Astrocyte of the spinal cord (primary cell): ENCODE measurements at regions not wholly inside any gene's neighbourhood (a gene's known extent, or its start where the extent isn't known, plus 50 kb on each side); places are given as distances from the start of the nearest gene placed in this dataset.

Source experiments
- DNase-seq: peaks from one replicate; pipeline ENCODE4 v3.0.0; 2011; ENCODE audit warnings: low read depth, low spot score
- H3K4me3 ChIP-seq: 2 replicates; pipeline ENCODE4 v1.5.1; 2011; ENCODE audit warnings: low read depth, mild to moderate bottlenecking, low read length, moderate library complexity
- in situ Hi-C: cut with HindIII; loops from 2 replicates; pipeline ENCODE4 v1.10.0; 2017; ENCODE audit warnings: low sequenced_read_pairs
- TF ChIP-seq, protein P1 (sequence below): IDR thresholded peaks from 2 replicates; pipeline ENCODE4 v1.5.1; 2012; ENCODE audit warnings: low read depth, mild to moderate bottlenecking, low read length, inconsistent platforms

DNA sequence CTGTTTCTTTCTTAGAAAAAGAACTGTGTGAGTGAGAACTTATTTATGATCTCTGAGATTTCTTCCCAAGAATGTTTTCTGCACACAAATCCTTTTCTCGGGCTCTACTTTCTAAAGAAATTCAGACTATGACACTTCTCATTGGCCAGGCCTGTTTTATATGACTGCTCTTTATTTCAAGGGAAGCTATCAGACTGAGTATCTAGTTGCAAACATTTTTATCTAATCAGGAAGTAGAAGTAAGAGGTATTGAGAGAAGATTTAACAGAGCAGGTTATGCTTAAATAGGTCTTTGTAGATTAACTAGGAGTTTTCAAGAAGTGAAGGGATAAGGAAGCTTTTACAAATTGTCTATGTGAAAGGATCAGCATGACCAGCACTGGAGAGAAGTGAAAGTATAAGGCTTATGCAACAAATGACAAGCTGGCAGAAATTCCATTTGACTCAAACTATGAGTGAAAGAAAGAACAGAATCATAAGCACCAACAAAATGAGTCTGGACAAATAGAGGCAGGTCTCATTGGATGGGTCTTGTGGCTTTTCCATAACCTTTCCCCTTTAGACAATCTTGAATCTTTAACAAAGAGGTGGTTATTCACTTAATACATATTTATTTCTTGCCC is 71.9 kb upstream of the CHL1 start:
- no peak for DNase-seq
- TF ChIP-seq, protein P1, sequence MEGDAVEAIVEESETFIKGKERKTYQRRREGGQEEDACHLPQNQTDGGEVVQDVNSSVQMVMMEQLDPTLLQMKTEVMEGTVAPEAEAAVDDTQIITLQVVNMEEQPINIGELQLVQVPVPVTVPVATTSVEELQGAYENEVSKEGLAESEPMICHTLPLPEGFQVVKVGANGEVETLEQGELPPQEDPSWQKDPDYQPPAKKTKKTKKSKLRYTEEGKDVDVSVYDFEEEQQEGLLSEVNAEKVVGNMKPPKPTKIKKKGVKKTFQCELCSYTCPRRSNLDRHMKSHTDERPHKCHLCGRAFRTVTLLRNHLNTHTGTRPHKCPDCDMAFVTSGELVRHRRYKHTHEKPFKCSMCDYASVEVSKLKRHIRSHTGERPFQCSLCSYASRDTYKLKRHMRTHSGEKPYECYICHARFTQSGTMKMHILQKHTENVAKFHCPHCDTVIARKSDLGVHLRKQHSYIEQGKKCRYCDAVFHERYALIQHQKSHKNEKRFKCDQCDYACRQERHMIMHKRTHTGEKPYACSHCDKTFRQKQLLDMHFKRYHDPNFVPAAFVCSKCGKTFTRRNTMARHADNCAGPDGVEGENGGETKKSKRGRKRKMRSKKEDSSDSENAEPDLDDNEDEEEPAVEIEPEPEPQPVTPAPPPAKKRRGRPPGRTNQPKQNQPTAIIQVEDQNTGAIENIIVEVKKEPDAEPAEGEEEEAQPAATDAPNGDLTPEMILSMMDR, result no peak
- in situ Hi-C loops, result no loop called here
- no peak overlapping the region for H3K4me3 ChIP-seq

DNA sequence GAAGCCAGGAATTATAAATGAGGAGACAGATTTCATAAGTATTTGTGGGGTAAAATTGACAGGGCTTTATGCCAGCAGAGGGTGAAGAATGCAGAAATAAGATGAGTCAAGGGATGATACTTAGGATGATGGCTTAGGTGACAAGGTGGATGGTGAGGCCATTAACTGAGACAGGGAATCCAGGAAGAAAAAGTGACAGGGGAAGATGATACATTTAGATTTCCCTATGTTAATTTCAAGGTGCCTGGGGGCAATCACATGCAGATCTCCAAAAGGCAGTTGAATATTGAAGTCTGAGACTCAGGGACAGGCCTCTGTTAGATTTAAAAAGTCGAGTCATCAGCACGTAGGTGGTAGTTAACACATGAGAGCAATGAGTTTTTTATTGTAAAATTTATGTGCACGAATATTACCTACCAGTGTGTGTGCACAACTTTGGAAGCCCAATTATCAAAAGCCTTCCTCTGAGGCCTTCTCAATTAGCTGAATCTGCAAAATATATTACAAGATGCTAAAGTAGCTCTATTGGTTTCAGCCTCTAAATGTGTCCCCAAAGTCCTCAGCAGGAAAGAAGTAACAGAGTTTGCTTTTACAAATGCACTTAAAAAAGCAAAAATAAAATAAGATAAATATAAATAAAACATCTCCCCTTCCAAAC is 67.9 kb upstream of the CHL1 start:
- no peak for DNase-seq
- in situ Hi-C loops, result no loop called here
- H3K4me3 ChIP-seq, result no peak overlapping the region
- TF ChIP-seq, protein P1, result no peak

DNA sequence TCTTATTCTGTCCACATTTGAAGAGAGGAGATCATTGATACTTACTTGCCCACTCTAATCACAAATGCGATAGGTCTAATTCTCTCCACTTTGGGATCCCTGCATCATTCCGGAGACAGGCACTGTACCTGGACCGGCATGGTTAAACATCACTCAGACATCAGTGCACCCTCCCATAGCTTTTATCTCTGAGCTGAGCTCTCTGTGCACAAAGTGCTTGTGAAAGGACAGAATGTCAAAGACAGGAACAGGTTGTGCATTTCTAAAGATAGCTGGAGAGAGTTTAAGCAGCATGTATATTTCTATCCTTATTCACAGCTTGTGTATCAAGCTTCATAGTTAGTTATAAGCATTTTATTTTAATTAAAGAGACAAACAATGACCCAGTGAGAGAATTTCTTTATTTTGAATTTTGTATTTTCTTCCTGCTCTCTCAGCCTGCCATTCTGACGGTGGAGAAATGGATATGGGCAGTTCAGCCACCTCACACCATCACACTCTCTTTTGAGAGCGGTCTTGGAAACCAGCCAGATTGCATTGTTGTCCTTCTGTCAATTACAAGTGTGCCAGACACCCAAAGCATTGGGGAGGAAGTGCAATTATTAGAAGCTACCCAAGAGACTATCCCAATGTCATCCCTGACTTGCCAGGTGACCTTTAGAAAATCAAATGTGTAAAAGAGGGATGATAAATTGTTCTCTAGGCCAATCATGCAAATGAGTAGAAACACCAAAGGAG is 65.2 kb upstream of the CHL1 start:
- in situ Hi-C loops, result no loop called here
- TF ChIP-seq, protein P1, result no peak

DNA sequence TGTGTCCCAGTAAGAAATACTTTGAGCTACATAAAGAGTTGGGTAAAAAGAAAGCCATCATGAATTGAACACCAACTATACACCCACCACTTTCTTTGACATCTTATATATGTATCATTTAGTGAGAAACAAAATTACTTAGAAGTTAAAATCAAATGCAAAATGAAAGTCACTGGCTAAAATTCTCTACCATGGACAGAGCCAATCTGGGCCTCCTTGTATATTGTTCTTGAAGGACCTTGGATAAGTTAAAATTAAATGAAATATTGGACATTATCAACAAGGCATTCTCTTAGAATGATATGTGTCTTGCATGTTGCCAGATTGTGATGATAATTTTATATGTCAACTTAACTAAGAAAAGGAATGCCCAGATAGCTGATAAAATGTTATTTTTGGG is 64.2 kb upstream of the CHL1 start:
- DNase-seq, result no peak
- H3K4me3 ChIP-seq, result no peak overlapping the region
- TF ChIP-seq, protein P1, result no peak
- in situ Hi-C loops, result no loop called here

More for the DNA sequence above, 65.2 kb upstream of the CHL1 start:
- DNase-seq, result no peak
- H3K4me3 ChIP-seq, result no peak overlapping the region

DNA sequence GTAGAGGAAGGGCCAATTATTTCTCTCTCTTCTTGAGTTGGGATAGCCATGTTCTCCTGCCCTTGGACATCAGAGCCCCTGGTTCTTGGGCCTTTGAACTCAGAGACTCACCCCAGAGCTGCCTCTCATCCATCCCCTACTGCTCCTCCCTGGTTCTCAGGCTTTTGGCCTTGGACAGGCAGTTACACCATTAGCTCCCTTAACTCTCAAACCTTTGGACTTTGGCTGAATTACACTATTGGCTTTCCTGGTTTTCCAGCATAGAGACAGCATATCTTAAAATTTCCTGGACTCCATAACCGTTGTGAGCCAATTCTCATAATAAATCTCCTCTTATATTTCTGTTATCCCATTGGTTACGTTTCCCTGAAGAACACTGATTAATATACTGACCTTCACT is 63.7 kb upstream of the CHL1 start:
- in situ Hi-C loops, result no loop called here
- TF ChIP-seq, protein P1, result no peak
- H3K4me3 ChIP-seq, result no peak overlapping the region
- no peak for DNase-seq

DNA sequence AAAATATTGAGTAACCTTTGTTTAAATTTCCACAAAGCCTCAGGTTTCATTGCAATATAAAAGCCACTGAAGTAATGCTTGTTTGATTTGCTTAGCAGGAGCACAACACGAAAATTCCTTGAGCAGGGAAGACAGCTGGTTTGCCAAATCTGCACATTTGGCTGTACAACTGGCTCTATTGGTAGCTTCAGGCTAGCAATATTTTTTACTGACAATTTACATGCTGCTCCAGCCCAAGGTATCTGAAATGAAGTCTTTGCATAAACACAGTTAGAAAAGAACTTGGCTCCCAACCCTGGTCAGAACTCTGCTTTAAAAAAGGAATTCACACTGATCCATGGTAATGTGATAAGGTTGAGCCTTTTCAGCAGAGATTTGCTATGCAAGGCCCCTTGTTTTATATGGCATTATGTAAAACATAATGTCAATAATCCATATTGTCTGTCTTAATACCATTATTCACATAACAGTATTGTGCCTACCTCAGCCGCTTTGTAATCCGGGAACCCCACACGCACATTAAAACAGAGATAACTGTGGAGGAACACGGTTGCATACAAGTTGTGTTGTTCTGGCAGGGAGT is 55.7 kb upstream of the CHL1 start:
- no peak for DNase-seq
- in situ Hi-C loops, result no loop called here
- TF ChIP-seq, protein P1, result no peak
- no peak overlapping the region for H3K4me3 ChIP-seq
